GM21447 (cell line): ENCODE measurements at regions not wholly inside any gene's neighbourhood (a gene's known extent, or its start where the extent isn't known, plus 50 kb on each side); places are given as distances from the start of the nearest gene placed in this dataset.

Experiments
- ATAC-seq: cut with Tn5 transposase; IDR thresholded peaks from one replicate; pipeline ENCODE4 v1.9.1; 2021; ENCODE audit not compliant: unreplicated experiment

DNA sequence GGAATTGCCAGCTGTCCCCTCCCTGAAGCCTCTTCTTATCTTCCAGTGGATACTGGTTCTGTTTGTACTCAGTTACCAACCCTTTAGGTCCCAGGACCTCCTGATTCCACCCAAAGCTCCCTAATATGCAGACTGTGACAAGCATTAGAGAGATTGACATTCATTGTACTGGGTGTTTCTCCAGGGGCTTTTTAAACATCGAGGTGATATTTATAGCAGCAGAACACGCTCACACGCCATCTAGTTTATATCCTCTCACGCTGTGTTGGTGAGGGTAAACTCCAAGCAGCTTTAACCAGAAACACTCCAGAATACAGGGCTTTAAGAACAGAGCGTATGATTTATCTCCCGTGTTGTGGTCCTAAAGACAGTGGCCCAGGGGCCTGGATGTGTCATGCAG is 238.4 kb downstream of the IRF8 start:
- no peak for ATAC-seq

DNA sequence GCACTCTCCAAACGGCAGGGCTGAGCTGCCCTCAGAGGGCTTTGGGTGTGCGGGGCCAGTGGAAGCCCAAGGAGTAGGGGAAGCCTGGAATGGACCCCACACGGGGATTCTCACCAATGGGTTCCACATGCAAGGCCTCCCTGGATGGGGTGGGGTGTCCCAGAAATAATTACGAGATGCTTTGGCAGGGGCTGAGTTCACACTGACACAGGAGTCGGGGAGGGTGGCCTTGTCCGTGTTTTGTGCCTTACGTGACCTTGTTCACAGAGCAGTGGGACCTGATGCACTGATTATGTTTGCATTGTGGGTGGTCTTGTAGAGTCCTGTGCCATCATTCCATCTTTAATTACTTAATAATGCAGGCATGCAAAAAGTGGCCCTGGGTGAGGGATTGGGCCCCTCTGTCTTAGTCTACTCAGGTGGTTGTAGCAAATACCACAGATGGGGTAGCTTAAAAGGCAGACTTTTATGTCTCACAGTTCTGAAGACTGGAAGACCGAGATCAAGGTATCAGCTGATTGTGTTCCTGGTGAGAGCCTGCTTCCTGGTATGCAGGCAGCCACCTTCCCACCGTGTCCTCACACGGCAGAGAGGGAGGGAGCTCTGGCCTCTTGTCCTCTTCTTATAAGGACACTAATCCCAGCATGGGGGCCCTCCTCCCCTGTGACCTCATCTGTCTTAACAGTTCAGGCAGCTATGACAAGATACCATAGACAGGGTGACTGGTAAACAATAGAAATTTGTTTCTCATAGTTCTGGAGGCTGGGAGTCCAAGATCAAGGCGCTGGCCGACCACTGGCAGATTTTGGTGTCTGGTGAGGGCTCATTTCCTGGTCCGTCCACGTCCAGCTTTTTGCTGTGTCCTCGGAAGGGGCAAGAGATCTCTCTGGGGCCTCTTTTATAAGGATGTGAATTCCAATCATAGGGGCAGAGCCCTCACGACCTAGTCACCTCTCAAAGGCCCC is 239.4 kb downstream of the IRF8 start:
- no peak for ATAC-seq

DNA sequence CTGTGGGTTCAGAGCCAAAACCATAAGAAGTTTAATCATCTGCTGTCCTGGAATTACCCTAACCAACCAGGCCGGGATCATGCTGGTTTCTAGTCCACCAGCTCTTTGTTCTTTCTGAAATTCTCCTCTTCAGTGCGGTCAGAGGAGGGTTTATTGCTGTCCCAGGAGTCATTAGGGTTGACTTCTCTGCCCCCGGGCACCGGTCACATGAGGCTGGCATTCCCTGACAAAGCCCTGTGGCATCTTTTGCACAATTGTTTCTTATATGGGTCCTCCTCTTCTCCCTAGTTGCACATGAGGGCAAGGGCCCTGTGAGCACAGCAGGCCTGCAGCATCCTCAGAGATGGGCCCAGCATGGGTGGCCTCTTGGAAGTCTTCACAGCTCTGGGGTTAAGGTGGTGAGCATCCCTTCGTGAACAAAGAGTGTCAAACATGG is 243.9 kb downstream of the IRF8 start:
- no peak for ATAC-seq

DNA sequence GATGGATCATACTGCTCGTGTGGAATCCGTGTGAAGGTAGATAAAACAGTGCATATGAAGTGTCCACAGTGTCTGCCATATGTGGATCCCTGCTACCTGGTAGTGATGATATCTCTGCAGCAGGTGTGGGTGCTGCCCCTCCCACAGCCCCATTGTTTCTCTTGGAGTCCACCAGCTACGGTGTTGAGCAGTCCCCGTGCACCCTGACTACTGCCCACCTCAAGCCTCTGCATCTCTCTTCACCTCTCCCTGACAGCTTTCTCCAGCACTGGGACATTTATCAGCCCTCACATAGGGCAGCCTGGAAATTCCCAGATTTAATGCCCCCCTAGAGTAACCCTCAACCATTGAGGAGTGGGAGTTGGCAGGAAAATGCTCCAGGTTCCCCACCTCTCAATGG is 244.7 kb downstream of the IRF8 start:
- ATAC-seq = no peak

DNA sequence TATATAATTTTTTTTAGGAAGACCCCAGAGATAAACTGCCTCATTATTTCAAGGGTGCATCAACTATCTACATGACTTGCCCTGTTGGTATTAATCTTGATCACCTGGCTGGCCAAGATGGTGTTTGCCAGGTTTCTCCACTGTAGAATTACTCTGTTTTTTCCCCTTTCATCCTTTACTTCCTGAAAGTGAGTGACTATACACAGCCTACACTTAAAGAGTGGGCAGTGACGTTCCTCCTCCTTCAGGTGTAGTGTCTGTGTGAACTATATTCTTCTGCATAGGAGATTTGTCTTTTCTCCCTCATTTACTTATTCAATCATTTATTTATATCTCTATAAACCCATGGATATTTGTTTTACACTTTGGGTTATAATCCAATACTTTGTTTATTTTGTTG is 246.7 kb downstream of the IRF8 start:
- ATAC-seq = no peak

DNA sequence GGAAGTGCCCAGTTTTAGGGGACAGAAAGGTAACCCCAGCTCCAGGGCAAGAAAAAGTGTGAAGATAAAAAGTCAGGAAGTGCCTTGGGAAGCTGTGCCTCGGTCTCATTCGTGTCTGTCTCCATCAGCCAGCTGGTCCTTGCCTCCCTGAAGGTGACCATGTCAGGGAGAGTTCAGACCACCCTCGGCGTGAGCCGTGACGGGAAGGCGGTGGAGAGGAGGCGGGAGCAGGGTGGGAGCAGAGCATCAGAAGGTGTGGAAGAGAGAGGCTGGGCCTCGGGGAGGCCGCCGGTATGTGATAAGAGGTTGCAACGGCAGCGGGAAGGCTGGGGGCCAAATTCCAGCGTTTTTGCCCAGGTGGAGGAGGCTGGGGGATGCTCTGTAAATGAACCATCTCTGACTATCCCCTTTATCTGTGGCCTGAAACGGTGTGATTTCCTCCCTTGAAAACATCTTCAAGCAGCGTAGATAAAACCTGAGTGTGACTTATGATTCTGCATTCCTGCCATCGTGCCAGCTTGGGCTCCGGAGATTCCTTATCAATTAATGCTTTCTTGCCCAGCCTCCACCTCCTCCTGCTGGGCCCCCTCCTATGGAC is 251.8 kb downstream of the IRF8 start:
- ATAC-seq = no peak

DNA sequence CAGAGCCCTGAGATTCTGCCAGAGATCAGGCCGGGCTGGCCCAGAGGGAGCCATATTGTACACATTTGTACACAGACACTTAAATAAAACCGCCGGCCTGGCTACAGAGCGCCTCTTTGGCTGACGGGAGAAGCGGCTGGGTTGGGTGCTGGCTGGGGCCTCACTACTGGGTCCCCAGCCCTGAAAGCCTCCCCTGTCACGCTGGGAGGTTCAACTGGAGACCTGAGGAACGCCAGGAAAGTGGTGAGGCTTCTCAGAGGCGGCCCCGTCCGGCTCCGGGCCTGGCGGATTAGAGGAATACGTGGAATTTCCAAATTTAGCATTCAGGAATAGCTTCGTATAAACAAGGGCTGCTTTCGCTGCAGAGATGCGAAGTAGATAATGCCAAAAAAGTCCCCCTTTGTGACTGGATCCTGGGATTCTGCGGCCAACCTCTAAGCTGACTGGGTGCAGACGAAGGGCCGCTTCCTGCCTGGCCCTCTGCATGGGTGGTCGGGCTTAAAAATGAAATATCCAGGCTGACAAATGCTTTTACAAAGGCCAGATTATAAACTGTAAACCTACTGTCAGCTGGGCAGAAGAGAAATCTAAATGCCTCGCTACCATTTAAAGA is 252.4 kb downstream of the IRF8 start:
- ATAC-seq = no peak

DNA sequence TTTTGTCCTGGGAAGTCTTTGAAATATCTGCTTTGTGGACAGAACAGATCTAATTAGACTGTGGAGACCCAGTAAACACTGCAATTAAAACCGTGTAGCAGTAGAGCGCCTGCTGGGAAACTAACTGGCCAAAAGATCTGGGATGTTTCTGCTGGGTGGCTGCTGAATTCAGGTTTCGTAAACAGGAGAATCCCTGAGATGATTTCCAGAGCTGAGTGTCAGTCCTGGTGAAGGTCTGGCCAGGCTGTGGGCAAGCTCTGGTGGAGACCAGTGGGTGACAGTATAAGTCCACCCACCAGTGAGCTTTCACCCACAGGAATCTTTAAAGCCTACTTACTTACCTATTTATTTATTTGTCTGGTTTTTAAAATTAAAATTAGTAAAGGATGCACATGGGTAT is 257.2 kb downstream of the IRF8 start:
- ATAC-seq = no peak

DNA sequence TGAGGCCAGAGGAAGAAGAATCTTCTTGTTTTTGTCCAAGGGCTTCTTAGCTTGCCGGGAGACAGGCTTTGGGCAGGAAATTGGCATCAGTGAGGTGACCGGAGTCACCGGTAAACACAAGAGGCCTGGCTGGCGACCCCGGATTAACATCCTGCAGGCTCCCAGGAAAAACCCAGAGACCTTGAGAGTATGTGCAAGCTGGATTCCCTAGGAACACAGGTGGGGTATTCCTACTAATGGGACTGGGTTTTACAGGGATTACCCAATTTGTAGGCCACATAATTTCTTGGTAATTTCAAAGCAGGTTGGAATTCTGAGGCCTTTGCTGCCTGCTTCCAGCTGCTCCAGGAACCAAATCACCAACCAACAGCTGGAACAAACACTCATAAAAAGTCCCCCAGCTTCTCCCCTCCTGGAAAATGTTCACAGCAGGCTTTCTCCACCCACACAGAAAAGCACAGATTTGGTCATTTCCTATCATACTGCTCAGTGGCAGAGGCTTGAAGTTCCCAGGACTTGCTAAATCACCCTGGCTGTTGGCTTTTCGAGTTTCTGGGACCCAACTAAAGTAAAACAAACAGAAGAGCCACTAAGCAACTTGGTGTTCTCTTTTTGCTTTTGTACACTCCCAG is 258.8 kb downstream of the IRF8 start:
- ATAC-seq = no peak

DNA sequence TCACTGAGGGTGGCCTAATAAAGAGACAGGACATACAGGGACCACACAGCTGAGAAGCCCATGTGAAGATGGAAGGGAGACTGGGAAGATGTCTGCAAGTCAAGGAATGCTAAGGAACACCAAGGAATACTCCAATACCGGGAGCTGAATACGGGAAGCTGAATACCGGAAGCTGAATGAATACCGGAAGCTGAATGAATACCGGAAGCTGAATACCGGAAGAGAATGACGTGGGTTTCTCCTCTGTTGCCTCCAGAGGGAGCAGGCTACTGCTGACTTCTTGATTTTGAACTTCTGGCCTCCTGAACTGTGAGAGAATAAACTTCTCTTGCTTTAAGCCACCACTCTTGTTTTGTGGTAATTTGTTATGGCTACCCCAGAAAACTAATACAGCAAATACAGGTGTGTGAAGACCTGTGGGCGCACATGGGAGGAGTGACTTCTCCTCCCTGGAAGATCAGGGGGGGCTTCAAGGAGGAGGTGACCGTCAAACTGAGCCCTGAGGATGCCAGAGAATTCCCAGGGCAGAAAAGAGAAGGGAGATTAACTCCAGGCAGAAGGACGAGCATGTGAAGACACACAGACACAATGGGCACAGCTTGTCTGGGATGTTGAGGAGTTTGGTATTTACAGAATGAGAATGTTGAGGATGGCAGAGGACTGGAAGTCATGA is 259.9 kb downstream of the IRF8 start:
- ATAC-seq = no peak

DNA sequence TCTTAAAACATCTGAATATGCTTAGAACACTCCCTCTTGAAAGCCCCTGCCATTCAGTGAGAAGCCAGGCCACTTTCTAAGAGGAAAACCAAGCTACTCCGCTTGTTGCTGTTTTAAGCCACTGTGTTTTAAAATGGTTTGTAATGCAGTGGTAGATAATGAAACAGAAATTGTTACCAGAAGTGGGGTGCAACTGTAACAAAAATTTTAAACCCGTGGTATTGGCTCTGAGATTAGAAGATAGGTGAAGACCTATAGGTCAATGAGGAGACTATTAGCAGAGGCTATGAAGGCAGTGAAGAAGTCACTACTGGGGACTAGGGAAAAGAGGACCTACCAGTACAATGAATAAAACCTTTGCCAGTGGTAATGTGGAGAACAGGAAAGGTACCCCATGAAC is 266.5 kb downstream of the IRF8 start:
- no peak for ATAC-seq

DNA sequence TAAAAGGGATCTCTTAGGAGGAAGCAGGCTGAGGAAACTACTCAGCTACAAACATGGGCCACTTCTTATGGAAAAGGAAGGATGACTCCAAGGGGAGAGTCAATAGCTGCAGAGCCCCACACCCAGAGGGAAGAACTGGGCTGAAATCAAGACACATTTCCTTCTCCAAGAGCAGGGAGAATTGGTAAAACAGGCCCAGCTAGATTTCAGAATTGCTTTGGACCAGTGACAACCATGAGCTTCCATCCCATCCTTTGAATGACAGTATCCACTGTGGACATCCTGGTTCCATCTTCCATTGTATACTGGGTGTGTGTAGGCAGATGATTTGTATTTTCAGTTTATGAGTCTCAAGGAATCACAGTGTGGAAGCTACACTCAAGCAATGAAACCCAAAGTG is 267.5 kb downstream of the IRF8 start:
- ATAC-seq = no peak

DNA sequence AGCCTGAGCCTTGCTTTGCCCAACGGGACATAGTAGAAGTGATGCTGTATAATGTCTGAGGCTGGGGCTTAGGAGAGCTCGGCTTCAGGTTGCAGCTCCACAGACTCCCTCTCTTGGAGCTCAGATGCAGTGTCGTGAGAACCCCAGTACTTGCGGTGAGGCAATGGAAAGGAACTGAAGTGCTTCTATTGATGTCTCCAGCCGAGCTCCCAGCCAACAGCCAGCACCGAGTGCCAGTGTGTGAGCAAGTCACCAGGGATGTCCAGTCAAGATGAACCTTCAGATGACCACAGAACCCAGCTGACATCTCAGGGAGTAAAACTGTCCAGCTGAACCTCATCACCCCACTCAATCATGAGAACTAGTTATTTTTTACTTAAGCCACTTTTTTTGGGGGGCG is 268.1 kb downstream of the IRF8 start:
- no peak for ATAC-seq

DNA sequence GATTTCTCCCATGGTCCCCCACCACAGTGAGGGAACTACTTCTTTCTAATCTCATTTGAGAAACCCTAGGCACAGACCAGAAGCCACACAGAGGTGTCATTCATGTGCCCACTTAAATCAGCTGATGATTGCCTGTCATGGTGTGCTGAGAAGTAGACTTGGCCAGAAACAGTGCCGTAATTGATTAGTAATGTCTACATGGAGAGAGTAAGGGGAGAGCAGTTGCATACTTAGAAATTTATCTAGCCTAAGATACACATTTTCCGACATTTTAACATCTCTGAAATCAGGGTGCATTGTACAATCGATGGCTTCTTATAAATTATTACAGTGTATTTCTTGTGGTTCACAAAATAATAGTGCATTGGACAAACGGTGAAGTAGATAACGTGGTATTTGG is 271.8 kb downstream of the IRF8 start:
- no peak for ATAC-seq

DNA sequence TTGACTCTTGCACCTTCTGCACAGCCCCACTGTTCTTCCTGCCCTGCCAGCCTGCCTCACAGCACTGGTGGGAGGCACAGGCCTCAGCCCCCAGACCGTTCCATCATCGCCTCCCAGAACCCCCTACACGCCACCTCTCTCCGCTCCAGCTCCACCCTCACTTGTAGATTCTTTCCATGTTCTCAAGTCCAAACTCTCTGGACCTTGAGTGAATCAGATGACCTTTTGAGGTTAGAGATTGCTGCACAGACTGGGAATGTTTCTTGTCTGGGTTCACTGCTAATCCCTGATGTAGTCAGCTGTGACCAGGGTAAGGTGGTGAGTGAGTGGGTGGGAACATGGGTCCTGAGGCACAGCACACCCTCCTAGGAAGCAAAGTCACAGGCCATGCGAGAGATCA is 272.4 kb downstream of the IRF8 start:
- no peak for ATAC-seq

DNA sequence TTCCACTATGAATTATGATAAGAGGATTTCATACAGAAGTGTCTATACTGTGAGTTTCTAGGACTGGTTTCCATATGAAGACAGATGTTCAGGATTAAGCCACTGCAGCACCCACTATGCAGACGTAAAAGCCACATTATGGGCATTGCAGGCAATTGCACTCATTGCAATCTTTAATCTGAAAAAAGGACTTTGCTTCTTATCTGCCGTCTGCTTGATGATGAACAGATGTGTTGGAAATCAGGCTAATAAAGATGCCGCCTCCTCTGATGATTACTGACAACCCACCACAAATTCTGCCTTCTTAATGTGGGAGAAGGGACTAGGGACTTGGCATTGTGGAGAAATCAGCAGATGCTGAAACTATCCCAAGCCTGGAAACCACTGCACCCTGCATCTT is 276.9 kb downstream of the IRF8 start:
- ATAC-seq = no peak

DNA sequence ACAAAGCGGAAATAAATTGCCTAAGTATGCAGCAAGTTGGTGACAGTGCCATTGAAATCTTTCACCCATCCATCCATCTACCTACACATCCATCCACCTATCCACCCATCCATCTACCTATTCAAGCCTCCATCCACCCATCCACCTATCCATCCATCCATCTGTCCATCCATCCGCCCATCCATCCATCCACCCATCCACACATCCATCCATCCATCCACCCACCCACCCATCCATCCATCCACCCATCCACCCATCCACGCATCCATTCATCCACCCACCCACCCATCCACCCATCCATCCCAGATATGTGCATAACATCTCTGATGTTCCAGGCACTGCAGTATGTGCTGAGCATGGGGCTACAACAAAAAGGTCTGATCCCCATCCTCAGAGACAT is 277.5 kb downstream of the IRF8 start:
- no peak for ATAC-seq

DNA sequence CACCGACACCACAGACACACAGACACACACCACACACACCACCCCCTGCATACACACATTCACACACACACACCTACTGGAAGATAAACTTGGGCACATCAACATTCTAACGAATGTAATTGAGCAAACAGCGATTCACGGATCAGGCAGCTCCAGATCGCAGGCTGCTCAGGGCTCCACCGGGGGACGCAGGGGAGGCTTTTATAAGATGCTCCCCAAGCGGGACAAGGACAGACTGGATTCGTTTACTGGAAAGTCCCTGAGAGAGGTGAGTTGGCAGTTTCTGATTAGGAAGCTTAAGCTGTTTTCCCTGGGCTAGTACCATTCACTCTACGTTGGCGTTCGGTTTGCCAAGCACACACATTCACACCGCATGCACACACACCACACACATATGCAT is 281.3 kb downstream of the IRF8 start:
- ATAC-seq = no peak

DNA sequence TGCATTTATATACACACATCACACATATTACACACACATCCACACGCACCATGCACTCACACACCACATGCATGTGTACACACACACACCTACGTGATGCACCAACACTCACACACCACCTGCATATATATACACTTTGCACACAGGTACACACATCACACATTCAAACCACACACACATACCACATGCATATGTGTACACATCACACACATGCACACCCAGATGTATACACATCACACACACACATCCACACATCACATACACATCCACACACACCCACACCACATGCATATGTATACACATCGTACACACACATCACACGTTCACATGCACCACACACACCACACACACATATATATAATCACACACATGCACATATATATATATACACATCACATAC is 281.8 kb downstream of the IRF8 start:
- ATAC-seq = no peak

DNA sequence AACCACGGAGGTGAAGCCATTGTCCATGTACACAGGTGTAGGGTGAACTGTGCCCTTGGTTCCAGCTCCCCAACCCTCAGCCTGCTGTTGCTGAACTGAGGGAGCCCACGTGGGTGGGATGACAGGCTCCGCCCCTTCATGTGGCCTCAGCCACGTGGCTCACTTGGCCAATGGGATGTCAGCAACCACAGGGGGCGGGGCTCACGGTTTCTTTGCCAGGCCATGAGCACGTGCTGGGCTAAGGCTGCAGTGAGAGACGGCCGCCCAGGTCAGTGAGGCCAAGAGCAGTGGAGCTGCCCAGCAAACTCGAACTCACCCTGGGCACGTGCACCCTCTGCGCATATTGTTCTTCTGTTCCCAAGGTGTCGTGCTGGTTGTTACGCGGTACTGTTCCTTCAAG is 282.6 kb downstream of the IRF8 start:
- ATAC-seq = no peak

DNA sequence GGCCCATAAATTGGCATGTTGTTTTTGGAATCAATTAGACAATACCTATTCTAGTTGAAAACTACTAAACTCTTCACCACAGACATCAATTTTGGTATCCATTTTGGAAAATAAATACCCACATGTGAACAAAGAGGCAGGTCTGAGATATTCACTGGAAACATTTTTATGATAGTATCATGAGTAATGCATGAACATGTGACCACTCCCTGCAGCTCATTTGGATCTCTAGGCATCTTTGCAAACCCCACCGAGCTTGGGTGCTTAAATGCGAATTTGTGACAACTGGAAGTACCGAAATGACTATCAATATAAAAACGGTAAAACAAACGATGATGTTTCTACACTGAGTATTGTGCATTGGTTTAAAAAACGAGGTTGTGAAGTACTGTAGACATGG is 285.2 kb downstream of the IRF8 start:
- ATAC-seq = no peak
